ENCODE measurements at regions not wholly inside any gene's neighbourhood (a gene's known extent, or its start where the extent isn't known, plus 50 kb on each side); places are given as distances from the start of the nearest gene placed in this dataset.

DNA sequence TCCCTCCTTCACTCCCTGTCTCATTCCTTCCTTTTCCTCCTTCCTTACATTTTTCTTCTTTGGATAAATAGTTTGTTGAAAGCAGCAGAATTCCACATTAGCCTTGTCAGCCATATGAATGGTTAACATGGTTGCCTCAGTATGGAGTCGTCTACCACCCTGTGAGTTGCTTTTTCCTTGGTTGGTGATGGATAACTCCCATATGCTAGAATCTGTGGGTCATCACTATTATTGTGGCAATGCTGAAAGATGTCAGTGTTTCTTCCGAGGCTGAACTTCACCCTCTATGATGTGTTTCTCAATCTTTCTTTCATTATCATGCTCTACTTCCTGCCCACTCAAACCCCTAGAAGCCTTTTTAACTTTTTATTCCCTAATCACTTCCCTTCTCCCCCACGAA lies 481.8 kb upstream of the KCNMB2 start:
- ChIA-PET POLR2A (no interaction called here), CTCF (no interaction called here)

DNA sequence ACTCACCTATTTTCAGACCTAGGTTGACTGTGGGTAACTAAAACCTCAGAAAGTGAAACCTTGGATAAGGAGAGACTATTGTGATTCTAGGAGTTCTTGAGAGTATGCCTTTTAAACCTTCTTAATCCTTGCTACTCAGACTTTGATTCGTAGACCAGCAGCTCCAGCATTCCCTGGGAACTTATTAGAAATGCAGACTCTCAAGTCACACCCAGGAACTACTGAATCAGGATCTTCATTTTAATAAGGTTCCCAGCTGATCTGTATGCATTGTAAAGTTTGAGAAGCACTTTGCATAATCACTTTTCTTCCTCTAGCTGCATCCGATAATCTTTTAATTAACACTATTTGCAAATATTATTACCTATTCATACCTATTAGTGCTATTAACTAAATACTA lies 480.3 kb upstream of the KCNMB2 start:
- POLR2A ChIA-PET = no interaction called here
- CTCF ChIA-PET = no interaction called here

DNA sequence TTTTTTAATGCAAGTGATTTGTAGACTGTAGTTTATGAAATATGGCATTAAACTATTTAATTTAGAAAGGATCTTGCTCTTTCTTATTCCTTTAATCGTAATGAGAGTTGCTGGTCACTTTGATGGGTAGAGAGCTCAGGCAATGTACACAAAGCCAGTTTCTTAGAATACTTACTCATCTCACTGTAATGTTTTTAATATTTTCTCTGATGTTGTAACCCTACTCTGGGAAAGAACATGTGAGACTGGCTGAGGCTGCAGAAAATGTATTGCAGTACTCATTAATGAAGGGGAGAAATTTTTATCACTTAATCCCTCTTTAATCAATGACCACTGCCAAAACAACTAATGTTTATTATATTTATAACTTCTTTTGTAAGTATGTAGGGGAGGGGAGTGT lies 479.4 kb upstream of the KCNMB2 start:
- POLR2A ChIA-PET = no interaction called here
- CTCF ChIA-PET = no interaction called here

DNA sequence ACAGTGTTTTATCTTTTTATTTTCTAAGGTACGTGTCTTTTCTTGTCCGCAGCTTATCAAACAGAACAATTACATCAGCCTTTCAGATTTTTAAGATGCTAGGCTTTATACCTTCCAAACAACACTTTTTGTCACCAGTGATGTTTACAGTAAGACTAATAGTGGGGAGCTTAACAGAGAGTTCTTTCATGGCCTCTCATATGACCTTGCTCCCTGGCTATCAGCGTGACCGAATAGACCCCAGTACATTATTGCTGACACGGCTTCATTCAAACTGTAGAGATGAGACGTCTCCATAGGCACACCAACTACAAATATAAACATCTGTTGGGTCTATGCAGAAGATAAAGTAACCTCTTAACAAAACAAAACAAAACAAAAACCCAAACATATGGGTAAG lies 477.6 kb upstream of the KCNMB2 start:
- ChIA-PET CTCF (no interaction called here), POLR2A (no interaction called here)

DNA sequence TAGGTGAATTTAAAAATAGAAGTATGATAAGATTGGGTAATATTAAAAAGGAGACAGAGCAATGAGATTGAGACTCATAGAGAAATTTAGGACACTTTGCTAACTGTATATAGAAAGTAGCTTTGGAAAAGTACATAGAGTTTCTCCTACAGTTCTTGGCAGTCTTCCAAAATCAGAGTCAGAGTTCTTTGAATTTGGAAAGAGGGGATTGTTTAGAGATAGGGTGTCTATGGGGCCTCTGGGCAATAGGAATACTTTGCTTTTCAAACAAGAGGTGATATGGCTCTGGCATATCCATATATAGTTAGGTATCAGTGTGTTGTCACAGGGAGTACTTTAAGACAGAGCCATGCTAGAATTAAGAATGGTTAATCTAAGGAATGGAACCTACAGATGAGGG lies 477.1 kb upstream of the KCNMB2 start:
- ChIA-PET POLR2A (no interaction called here), CTCF (no interaction called here)

DNA sequence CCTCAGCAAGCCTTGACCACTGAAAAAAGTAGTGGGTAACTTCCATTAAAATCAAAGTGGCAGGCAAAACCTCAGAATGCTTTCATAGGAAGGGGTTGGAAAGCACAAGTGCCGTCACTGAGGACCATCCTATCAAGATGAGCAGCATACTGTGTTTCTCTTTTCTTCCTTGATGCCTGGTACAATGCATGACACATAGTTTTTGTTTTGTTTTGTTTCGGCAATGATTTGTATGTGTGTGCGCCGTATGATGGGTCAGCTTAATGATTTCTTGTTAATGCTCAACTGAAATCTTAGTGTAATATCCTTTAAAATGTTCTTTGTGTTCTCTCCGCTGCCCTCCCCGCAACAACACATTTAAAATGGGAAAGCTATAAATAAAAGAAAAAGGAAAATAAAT lies 476.4 kb upstream of the KCNMB2 start:
- CTCF ChIA-PET = no interaction called here
- POLR2A ChIA-PET = no interaction called here

DNA sequence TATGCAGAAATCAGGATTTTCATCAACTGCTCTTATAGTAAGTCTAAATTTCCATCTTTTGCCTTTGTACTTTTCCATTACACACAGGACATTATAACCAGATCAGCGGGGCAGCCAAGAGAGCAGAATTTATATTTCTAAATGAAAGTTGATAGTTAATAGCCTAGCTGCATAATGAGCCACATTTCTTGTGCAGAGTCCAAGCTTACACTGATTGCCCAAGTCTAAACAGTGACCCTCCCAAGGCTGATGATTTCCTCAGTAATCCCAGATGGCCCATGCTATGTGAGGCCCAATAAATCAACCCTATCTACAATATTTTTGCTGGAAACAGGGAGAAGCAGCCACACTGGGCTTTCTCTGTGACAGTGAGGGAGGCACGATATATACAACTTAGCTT lies 475.8 kb upstream of the KCNMB2 start:
- POLR2A ChIA-PET = no interaction called here
- CTCF ChIA-PET = no interaction called here

DNA sequence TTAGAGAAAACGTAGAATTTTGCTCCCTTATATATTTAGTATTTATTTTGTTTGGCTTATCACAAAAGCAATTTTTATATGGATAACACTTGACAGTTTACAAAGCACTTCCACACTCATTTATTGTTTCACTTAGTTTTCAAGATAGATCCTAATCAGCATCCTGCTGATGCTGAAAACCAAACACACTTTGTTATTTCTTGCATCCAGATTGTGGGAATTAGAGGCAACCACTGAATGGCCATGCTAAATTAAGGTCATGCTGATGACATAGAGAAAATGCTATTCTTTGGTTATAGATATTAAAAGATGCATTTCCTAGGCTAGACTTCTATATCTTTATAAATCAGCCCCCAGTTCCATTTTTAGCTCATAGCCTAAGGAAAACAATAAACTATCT lies 474.1 kb upstream of the KCNMB2 start:
- POLR2A ChIA-PET = no interaction called here
- CTCF ChIA-PET = no interaction called here

DNA sequence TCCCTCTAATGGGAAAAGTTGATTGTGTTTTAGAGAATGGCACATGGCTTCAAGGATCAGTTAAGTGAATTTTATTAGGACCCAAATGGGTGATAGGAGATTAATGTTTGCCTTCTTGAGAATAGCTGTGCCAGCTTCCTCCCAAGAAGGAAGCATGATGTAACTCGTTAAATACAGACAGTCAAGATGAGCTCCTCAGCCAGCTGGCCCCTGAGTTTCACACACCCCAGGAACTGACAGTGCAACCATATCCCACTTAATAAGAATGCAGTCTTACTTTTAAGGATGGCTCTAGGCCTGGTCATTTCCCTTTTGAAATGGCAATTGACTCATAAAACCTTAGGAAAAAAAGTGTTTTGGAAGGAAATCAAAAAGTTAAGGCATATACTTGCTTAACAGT lies 472.8 kb upstream of the KCNMB2 start:
- ChIA-PET CTCF (no interaction called here), POLR2A (no interaction called here)

DNA sequence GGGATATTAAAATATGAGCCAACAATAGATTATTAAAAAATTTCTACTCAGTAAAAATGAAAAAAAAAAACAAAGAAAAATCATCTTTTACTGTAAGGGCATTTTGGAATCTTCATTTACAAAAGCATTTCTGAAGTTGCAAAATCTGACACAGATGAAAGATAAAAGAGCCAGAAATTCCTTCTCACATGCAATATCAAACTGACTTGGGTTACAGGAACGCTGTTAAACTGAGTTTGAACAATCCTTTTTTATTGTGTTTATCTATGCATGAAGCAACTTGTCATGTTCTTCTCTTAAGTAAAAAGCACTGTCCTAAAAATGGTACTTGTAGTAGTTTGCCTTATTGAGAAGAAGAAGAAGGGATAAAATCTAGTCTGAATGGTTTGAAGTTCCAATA lies 468.5 kb upstream of the KCNMB2 start:
- CTCF ChIA-PET = no interaction called here
- POLR2A ChIA-PET = no interaction called here

DNA sequence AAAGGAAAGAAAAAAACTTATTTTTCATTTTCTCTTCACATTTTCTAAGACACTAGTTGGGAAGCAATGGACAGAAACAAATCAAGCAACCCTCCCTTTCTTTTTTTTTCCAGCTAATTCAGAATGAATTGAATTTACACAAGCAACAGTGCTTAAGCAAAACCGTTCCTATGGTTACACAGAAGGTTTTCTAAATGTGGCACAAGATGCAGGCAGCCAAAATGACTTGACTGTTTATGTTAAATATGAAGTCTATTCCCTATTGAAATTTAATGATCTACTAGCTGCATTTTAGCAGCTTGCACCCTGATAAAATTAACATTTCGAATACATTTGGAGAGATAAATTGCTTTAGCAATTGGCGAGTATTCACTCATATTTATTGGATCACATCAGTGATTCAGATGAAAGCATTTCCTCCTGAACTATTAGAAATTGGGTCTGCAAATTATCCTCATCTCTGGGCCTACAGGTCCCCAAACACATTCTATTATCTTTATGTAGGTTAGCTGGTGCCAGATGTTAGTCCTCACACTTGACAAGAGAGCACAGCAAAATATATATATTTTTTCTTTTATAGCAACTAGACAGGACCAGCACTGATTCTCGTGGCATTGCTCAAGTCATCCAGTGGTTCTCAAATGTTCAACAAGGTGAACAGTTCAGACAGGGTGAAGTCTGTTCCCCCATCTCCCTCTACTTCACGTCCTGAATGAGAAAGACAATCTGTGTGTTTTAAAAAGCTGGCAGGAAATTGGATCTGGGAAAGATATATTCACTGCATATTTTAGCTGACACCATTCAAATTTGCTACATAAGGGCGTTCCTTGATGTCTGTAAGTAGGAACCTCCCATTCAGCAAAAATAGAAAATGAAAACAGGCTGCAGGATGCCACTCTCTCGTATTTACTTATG lies 463.6 kb upstream of the KCNMB2 start:
- CTCF ChIA-PET = no interaction called here
- POLR2A ChIA-PET = no interaction called here

DNA sequence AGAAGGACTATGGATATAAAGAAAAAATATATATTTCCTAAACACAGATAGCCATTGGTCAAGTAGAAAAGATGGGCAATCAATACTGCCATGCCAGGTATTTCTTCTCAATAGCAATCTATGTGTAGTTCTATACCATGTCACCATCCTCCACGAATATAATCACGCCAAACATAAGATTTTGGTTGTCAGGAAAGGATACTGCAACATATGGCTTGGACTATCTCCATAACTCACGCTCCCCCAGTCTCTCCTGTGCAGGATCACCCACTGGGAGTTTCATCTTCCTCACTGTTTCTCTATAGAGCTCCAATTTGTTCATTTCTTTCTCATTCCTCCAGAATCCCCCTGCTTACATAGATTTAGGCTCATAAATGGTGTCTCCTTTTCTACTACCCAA lies 462.9 kb upstream of the KCNMB2 start:
- POLR2A ChIA-PET = no interaction called here
- CTCF ChIA-PET = no interaction called here

DNA sequence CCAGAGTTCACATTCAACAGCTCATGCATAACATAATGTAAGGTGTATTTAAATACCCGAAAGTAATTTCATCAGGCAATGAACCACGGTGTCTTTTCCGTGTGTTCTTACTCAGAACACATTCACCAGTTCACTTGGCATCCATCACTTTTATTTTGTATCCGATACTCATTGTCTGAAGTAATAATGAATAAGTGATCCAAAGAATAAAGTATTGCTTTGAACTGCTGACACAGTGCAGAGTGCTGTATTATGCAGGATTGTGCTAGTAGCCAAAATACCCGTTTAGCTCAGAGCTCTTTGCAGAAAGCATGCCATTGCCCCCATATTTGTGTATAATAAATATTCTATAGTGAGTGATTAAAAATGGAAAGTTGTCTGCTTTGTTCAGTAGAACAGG lies 460.9 kb upstream of the KCNMB2 start:
- ChIA-PET POLR2A (no interaction called here), CTCF (no interaction called here)

DNA sequence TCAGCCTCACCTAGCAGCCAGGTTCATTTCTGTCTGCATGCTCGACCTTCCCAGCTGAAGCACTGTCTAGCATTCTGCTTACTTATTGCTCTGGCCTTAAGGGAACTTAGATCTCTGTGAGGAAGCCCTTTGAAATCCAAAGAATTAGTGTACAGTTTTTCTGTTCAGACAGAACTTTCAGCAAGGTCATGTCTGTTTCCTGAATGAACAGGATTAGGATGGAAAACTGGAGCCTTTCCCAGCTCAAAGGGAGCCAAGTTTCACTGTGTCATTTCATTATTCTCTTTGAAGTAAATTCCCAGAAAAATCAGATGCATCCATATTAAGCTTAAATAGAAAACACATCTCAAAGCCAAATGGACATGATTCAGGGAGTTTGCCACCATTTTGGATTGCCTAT lies 457.3 kb upstream of the KCNMB2 start:
- POLR2A ChIA-PET = no interaction called here
- CTCF ChIA-PET = no interaction called here

DNA sequence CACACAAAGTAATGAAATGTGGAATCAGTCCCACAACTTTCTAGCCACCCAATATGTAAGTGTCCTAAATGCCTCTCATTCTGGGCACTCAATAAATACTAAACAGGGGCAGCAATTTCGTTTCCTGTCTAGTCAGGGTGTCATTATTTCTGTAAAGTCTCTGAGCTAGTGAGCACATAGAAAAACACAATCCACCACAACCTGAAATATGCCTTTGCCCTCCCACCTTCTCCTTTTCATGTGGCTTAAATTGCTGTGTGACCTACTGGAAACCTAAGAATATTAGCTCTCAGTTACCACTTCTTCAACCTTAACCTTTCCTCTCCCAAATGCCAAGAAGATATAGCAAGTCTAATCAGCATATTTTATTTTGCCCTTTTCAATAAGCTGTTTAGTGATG lies 456.3 kb upstream of the KCNMB2 start:
- CTCF ChIA-PET = no interaction called here
- POLR2A ChIA-PET = no interaction called here

DNA sequence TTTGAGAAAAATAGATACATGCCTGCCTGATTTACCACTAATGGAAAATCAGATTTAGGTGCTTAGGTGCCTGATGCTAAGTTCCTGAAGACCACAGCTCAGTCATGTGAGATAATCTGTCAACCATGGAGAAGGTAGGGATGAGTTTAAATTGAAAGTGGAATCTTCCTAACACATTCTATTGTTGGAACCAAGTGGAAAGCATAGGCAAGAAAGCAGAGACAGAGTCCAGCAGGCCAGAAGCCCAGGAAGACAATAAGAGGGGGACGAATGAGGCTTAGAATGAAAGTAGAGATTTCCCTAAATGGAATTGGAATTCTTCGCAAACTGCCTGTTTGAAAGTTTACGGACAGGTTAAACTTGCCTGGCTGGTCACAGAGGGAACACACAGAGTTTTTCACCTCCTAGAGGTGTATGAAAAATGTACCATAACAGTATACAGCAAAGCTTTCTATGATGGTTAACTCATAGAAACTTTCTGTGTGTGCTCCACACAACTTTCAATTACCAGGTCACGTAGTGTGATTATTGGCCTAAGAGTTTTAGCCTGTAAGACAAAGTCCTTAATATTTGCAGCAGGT lies 453.8 kb upstream of the KCNMB2 start:
- ChIA-PET POLR2A (no interaction called here), CTCF (no interaction called here)

DNA sequence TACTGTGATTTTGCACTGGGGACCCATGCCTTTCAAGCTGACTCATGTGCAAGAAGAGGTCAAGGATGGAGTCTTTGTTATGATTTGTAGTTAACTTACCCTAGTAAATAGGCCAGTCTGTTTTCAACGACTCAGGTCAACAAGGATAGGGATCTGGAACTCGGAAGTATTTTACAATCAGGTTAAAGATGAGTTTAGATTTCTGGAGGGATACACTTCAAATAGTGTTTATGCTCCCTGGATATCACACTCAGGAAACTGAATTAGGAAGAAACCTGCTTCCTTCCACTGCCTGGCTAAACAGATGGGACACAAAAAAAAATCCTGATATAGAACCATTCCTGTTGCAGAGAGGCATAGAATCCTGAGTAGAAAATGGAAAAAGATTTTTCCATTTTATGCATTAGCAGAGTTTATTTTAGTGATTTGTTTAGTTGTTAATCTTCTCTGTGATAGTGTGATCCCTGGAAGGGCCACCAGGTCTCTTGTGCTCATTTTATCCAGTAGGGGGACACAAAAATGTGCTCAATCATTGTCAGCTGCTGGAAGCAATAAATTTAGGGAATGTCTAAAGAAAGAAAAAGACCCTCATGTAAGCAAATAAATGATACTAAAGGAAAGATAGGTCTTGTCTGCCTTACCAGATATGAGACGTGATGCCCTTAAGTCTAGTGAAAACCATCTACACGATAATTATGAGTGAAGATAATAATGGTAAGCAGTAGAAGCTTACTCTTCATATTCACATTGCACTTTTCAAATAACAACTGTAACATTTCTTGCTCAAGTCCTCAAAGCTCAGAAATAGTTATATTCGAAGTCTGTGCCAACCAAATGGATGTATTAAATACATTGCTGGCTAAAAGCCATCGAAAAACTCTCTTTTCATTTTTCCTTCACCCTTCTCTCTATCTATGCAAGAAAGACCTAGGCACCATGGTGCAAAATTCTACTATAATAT lies 452.1 kb upstream of the KCNMB2 start:
- ChIA-PET POLR2A (no interaction called here), CTCF (no interaction called here)

DNA sequence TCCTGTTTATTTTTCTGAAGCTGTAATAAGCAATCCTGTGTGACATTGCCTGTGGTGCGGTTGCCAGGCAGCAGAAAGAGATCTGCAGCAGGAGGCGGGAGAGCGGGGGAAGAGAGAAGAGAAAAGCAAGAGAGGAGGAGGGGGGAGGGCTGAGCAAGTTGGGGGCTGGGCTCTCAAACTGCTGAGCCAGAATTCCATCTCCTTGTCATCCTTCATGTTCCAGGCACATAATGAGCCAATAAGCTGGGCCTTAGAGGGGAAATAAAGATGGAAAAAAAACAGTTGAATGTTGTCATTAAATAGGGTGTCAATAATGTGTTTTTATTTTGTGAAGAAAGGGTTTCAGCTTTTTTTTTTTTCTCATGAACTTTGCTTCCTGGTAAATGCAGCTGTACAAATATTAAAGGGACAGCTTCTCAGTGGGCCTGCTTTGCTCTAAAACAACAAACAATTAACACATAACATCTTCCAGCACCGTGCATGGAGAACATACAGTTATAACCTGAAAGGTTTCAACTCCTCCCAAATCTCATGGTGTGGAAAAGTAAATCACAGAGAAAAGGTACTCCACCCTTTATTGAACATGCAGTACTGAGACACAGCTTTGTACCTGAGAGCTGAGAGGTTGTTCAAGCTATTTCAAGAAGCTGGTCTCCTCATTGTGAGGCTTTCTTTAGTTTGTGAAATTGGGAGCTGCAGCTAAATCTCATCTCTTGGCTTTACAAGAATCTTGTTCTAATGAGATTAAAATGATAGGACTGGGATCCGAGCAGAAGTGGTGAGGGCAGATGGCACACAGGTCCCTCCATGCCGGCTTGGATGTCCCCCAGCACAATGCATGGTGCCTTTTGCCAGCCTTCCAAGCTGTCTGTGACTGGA lies 451.1 kb upstream of the KCNMB2 start:
- ChIA-PET CTCF (no interaction called here), POLR2A (no interaction called here)

DNA sequence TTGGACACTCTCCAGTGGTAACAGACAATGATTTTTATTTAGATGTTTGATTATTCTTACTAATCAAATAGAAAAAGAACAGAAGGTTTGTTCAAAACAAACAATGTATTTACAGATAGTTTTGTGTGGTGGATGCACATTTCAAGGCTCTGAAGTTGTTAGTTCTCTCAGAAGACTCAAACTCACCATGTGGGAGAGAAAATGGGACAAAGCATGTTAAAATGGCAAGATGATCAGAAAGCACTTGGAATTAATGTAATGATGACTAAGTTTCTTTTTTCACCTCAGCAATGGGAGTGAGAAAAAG lies 450.5 kb upstream of the KCNMB2 start:
- CTCF ChIA-PET = no interaction called here
- POLR2A ChIA-PET = no interaction called here

DNA sequence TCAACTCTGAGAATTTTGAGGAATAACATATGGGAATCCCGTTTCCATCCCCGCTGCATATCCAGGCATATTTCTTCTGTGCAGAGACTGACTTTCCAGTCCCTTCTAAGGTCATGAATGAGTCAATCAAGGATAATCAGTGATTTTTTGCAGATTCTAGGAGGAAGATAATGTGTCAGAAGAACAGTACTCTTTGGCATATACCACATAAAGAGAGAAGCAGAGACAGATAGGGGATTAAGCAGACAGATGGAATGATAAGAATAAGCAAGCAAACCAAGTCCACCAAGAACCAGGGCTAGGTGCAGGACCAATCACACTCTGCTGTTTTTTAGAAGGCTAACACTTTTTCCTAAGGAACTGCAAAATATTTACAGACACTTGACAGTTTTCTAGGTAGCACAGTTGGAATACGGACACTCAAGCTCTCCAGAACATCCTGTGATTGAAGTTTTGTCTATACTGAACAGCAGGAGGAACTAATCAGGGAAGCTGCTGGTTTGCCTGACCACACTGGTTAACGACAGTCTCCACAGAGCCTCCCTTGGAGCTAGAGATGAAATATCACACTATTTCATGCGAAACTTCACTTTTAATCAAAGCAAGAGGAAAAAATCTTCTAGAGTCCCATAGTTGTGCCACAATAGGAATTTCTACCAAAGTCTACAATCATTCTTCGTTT lies 450.0 kb upstream of the KCNMB2 start:
- ChIA-PET POLR2A (no interaction called here), CTCF (no interaction called here)
